ENCODE measurements at regions not wholly inside any gene's neighbourhood (a gene's known extent, or its start where the extent isn't known, plus 50 kb on each side); places are given as distances from the start of the nearest gene placed in this dataset.
A peak's percentile ranks its signal among the peaks of the same experiment; 100 is the strongest.

GRCh38 chr2:12987246-12987645 lies 270.5 kb downstream of the TRIB2 start:
- intact Hi-C loops (cut with micrococcal nuclease): no loop called here
- H3K36me3 ChIP-seq: no peaks in the 10 kb centered on the region
- TF ChIP-seq, protein P1, sequence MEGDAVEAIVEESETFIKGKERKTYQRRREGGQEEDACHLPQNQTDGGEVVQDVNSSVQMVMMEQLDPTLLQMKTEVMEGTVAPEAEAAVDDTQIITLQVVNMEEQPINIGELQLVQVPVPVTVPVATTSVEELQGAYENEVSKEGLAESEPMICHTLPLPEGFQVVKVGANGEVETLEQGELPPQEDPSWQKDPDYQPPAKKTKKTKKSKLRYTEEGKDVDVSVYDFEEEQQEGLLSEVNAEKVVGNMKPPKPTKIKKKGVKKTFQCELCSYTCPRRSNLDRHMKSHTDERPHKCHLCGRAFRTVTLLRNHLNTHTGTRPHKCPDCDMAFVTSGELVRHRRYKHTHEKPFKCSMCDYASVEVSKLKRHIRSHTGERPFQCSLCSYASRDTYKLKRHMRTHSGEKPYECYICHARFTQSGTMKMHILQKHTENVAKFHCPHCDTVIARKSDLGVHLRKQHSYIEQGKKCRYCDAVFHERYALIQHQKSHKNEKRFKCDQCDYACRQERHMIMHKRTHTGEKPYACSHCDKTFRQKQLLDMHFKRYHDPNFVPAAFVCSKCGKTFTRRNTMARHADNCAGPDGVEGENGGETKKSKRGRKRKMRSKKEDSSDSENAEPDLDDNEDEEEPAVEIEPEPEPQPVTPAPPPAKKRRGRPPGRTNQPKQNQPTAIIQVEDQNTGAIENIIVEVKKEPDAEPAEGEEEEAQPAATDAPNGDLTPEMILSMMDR (IDR thresholded peaks at IDR 0.05; ENCODE audit: borderline replicate concordance): no peak

DNA sequence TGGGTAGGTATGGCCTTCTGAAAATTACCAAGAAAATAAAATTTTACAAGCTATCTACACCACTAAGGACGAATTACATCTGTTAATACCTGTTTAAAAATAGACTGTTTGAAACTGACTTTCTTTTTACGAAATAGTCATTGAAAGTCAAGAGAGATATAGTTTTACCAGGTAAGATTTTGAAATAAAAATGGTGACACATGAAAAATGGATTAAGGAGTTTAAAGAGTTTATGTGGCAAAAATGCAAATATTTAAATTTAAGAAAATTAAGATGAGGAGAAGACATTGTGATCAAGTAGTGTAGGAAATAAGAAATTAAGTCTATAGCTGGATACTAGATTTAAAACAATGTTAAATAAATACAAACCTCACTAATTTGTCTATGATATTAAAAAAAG lies 271.5 kb downstream of the TRIB2 start:
- Histone ChIP-seq H3K4me3 (no peak overlapping the region), H3K36me3 (no peaks in the 10 kb centered on the region), H3K9me3 (replicated peaks) (peaks cover 11% of the 10 kb centered on the region), H3K27me3 (ENCODE audit: low read depth) (no peaks in the 10 kb centered on the region), H3K4me1 (no peaks in the 10 kb centered on the region), H3K27ac (replicated peaks) (no peak overlapping the region)
- intact Hi-C loops (cut with micrococcal nuclease): no loop called here
- TF ChIP-seq, protein P1 (IDR thresholded peaks at IDR 0.05; ENCODE audit: borderline replicate concordance): no peak
- no peak for DNase-seq

More at GRCh38 chr2:12987246-12987645, 270.5 kb downstream of the TRIB2 start:
- Histone ChIP-seq H3K9me3 (replicated peaks) (peaks cover 9% of the 10 kb centered on the region), H3K27ac (replicated peaks) (no peak overlapping the region), H3K4me3 (no peak overlapping the region), H3K27me3 (ENCODE audit: low read depth) (no peaks in the 10 kb centered on the region), H3K4me1 (no peaks in the 10 kb centered on the region)
- no peak for DNase-seq

DNA sequence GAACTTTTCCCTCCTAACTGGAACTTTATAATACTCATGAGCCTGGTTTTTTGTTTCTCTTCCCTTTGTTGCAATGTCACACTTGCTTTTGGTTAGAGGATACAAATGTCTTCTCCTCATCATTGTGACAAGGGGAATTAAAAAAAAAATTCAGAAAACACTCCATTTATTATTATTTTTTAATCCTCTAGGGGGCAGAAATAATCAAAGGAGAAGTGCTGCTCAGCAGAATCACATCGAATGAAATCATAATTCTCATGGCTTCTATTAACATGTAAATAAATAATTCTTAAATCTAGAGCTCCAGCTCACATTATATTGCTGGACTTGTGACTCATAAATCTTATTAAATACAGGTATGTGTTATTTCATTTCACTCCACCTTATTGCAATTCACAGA lies 273.8 kb downstream of the TRIB2 start:
- intact Hi-C loops (cut with micrococcal nuclease): no loop called here
- no peaks in the 10 kb centered on the region for H3K27me3 ChIP-seq (ENCODE audit: low read depth)
- no peak overlapping the region for H3K4me3 ChIP-seq
- TF ChIP-seq, protein P1 (IDR thresholded peaks at IDR 0.05; ENCODE audit: borderline replicate concordance): peak; percentile 41
- H3K27ac ChIP-seq (replicated peaks): no peak overlapping the region
- H3K4me1 ChIP-seq: no peaks in the 10 kb centered on the region
- H3K36me3 ChIP-seq: no peaks in the 10 kb centered on the region
- no peak for DNase-seq
- peaks cover 11% of the 10 kb centered on the region for H3K9me3 ChIP-seq (replicated peaks)

- H3K27me3 ChIP-seq (ENCODE audit: low read depth): no peaks in the 10 kb centered on the region
- no peak for DNase-seq
- TF ChIP-seq, protein P1 (IDR thresholded peaks at IDR 0.05; ENCODE audit: borderline replicate concordance): no peak
- no peak overlapping the region for H3K27ac ChIP-seq (replicated peaks)
- intact Hi-C loops (cut with micrococcal nuclease): no loop called here
- H3K36me3 ChIP-seq: no peaks in the 10 kb centered on the region
- H3K9me3 ChIP-seq (replicated peaks): no peaks in the 10 kb centered on the region
- peaks cover 44% of the 10 kb centered on the region for H3K4me1 ChIP-seq
- no peak overlapping the region for H3K4me3 ChIP-seq
Measured at GRCh38 chr2:12998685-12999084, 281.9 kb downstream of the TRIB2 start.

DNA sequence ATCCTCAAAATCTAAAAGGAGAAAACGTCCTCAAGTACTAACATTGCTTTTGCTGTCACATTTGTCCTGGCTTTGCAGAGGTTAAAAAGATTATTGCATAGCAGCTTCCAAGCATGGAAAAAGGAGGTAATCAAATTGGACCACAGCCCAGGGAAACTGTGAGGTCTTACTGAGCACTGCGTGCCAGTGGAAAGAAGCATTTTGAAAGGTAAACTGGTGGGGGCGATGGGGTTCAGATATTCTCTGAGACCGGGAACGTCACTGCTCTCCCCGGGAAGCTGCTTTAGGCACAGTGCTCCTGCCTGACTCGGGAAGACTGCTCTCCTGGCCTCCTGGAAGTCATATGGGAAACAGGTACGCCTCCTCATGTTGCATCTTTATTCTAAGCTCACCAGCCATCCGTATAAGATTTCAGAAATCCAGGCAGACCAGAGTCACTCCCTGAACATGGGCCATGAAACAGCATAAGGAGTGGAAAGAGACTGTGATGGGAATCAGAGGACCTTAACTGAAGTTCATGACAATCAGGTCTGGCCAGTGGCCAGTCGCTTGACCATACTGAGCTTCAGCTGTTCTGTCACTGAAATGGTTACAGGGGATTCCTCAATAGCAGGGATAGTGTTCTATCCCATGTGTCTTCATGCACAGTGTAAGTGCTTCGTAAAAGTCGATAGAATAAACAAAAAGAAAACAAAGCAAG lies 284.1 kb downstream of the TRIB2 start:
- DNase-seq: no peak
- H3K36me3 ChIP-seq: no peaks in the 10 kb centered on the region
- H3K4me3 ChIP-seq: peak overlapping the region; percentile 52
- H3K4me1 ChIP-seq: peaks cover 50% of the 10 kb centered on the region
- H3K27me3 ChIP-seq (ENCODE audit: low read depth): no peaks in the 10 kb centered on the region
- H3K9me3 ChIP-seq (replicated peaks): no peaks in the 10 kb centered on the region
- TF ChIP-seq, protein P1 (IDR thresholded peaks at IDR 0.05; ENCODE audit: borderline replicate concordance): no peak
- intact Hi-C loops (cut with micrococcal nuclease): loop anchor here (5.0 to 10.0 kb wide), 4 partner anchors 66 to 1176 kb away; no protein-coding TSS in a partner anchor
- peak overlapping the region; percentile 67 for H3K27ac ChIP-seq (replicated peaks)

Data from left ventricle myocardium inferior (tissue), 1 donor.